ENCODE measurements at regions not wholly inside any gene's neighbourhood (a gene's known extent, or its start where the extent isn't known, plus 50 kb on each side); places are given as distances from the start of the nearest gene placed in this dataset.

DNA sequence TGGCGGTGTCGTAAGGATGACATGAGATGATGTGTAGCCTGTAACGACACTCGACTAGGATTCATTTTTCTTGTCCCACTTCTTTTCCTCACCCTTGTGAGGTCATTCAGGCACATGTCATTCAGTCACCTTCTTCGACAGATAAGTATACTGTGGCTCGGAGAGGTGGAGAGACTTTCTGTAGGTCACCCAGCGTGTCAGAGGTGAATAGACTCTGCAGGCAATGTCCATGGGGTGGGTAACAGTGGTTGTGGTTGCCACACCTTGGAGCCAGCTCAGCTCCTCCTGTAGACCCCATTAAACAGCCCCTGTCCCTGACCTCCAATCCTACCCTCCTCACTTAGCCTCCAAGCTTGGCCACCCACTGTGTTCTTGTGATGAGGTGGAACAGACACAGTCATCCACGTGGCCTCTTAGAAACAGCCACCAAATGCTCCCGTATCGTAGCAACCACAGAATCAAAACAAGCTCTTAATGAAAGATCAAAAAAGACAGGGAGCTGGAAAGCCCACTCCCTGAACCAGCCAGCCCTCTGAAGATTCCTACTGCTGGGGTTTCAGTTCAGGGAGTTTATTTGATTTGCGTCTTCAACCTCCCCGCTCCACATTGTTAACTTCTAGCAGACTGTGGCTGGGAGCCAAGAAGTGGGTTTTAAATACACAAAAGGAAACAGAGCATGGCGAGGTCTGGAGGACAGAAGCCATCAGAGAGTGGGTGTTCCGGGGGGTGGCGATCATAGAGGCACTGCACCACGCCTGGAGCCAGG is 89.0 kb upstream of the GRK3 start:
- Histone ChIP-seq H2AFZ (ENCODE audit: low read depth, low read length) (no peak overlapping the region), H3K36me3 (ENCODE audit: insufficient read depth, low read length) (peaks cover 3% of the 10 kb centered on the region), H3K4me2 (ENCODE audit: low read length) (no peak overlapping the region), H3K9ac (ENCODE audit: low read length) (no peak overlapping the region), H3K9me3 (ENCODE audit: low read length) (no peaks in the 10 kb centered on the region), H3K79me2 (replicated peaks; ENCODE audit: insufficient read depth, low read length) (no peaks in the 10 kb centered on the region), H3K9me2 (ENCODE audit: insufficient read depth, low read length) (no peaks in the 10 kb centered on the region), H3F3A (ENCODE audit: insufficient read depth, low read length, poor library complexity, severe bottlenecking) (no peaks in the 10 kb centered on the region), H3K27ac (ENCODE audit: low read length) (no peak overlapping the region), H4K20me1 (ENCODE audit: insufficient read depth) (no peaks in the 10 kb centered on the region), H3K4me3 (ENCODE audit: low read length) (no peak overlapping the region), H3K27me3 (ENCODE audit: insufficient read depth, low read depth, low read length) (no peaks in the 10 kb centered on the region)
- TF ChIP-seq MXI1 (conservative IDR thresholded peaks at IDR 0.05; ENCODE audit: poor library complexity, severe bottlenecking) (no peak), EP300 (conservative IDR thresholded peaks at IDR 0.05; ENCODE audit: poor library complexity, severe bottlenecking) (no peak), CTCF (IDR thresholded peaks at IDR 0.05; ENCODE audit: poor library complexity, severe bottlenecking) (no peak), POLR2AphosphoS5 (IDR thresholded peaks at IDR 0.05) (no peak), SMC3 (conservative IDR thresholded peaks at IDR 0.05; ENCODE audit: poor library complexity) (no peak), EZH2 (IDR thresholded peaks at IDR 0.05; ENCODE audit: borderline replicate concordance, insufficient read depth, low read length, poor library complexity, severe bottlenecking) (no peak), TAF1 (IDR thresholded peaks at IDR 0.05; ENCODE audit: low read depth) (no peak), RAD21 (conservative IDR thresholded peaks at IDR 0.05) (no peak)
- TF ChIP-seq, protein P1, sequence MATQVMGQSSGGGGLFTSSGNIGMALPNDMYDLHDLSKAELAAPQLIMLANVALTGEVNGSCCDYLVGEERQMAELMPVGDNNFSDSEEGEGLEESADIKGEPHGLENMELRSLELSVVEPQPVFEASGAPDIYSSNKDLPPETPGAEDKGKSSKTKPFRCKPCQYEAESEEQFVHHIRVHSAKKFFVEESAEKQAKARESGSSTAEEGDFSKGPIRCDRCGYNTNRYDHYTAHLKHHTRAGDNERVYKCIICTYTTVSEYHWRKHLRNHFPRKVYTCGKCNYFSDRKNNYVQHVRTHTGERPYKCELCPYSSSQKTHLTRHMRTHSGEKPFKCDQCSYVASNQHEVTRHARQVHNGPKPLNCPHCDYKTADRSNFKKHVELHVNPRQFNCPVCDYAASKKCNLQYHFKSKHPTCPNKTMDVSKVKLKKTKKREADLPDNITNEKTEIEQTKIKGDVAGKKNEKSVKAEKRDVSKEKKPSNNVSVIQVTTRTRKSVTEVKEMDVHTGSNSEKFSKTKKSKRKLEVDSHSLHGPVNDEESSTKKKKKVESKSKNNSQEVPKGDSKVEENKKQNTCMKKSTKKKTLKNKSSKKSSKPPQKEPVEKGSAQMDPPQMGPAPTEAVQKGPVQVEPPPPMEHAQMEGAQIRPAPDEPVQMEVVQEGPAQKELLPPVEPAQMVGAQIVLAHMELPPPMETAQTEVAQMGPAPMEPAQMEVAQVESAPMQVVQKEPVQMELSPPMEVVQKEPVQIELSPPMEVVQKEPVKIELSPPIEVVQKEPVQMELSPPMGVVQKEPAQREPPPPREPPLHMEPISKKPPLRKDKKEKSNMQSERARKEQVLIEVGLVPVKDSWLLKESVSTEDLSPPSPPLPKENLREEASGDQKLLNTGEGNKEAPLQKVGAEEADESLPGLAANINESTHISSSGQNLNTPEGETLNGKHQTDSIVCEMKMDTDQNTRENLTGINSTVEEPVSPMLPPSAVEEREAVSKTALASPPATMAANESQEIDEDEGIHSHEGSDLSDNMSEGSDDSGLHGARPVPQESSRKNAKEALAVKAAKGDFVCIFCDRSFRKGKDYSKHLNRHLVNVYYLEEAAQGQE (IDR thresholded peaks at IDR 0.05; ENCODE audit: borderline replicate concordance) = no peak

DNA sequence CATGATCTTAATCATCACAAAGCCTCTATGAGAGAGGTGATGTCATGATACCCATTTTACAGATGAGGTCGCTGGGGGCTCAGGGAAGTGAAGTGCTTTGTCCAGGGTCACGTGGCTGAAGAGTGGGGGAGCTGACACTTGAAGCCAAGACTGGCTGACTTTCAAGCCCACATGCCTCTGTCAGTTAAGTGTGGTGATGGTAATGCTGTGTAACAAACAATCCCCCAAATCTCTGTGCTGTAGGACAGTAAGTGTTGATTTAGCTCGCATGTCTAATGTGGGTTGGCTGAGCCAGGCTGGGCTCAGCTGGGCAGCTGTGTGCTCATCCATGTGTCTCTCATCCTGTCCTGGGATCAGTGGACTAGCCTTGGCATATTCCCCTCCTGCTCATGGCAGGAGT is 87.1 kb upstream of the GRK3 start:
- no peaks in the 10 kb centered on the region for H3K79me2 ChIP-seq (replicated peaks; ENCODE audit: insufficient read depth, low read length)
- no peaks in the 10 kb centered on the region for H4K20me1 ChIP-seq (ENCODE audit: insufficient read depth)
- no peaks in the 10 kb centered on the region for H3K9me3 ChIP-seq (ENCODE audit: low read length)
- no peak overlapping the region for H2AFZ ChIP-seq (ENCODE audit: low read depth, low read length)
- H3F3A ChIP-seq (ENCODE audit: insufficient read depth, low read length, poor library complexity, severe bottlenecking) = no peaks in the 10 kb centered on the region
- H3K27ac ChIP-seq (ENCODE audit: low read length) = no peak overlapping the region
- no peak for TF ChIP-seq MXI1 (conservative IDR thresholded peaks at IDR 0.05; ENCODE audit: poor library complexity, severe bottlenecking)
- TF ChIP-seq CTCF (IDR thresholded peaks at IDR 0.05; ENCODE audit: poor library complexity, severe bottlenecking) = no peak
- no peak for TF ChIP-seq EZH2 (IDR thresholded peaks at IDR 0.05; ENCODE audit: borderline replicate concordance, insufficient read depth, low read length, poor library complexity, severe bottlenecking)
- H3K36me3 ChIP-seq (ENCODE audit: insufficient read depth, low read length) = peaks cover 3% of the 10 kb centered on the region
- no peak overlapping the region for H3K4me3 ChIP-seq (ENCODE audit: low read length)
- H3K27me3 ChIP-seq (ENCODE audit: insufficient read depth, low read depth, low read length) = no peaks in the 10 kb centered on the region
- no peaks in the 10 kb centered on the region for H3K9me2 ChIP-seq (ENCODE audit: insufficient read depth, low read length)
- no peak overlapping the region for H3K4me2 ChIP-seq (ENCODE audit: low read length)
- H3K9ac ChIP-seq (ENCODE audit: low read length) = no peak overlapping the region
